HG03025 (cell line): ENCODE measurements at regions not wholly inside any gene's neighbourhood (a gene's known extent, or its start where the extent isn't known, plus 50 kb on each side); places are given as distances from the start of the nearest gene placed in this dataset.

Source experiments
- ATAC-seq: cut with Tn5 transposase; IDR thresholded peaks from one replicate; pipeline ENCODE4 v1.9.1; 2021; ENCODE audit warnings: mild to moderate bottlenecking, moderate library complexity; ENCODE audit not compliant: unreplicated experiment, low FRiP score

DNA sequence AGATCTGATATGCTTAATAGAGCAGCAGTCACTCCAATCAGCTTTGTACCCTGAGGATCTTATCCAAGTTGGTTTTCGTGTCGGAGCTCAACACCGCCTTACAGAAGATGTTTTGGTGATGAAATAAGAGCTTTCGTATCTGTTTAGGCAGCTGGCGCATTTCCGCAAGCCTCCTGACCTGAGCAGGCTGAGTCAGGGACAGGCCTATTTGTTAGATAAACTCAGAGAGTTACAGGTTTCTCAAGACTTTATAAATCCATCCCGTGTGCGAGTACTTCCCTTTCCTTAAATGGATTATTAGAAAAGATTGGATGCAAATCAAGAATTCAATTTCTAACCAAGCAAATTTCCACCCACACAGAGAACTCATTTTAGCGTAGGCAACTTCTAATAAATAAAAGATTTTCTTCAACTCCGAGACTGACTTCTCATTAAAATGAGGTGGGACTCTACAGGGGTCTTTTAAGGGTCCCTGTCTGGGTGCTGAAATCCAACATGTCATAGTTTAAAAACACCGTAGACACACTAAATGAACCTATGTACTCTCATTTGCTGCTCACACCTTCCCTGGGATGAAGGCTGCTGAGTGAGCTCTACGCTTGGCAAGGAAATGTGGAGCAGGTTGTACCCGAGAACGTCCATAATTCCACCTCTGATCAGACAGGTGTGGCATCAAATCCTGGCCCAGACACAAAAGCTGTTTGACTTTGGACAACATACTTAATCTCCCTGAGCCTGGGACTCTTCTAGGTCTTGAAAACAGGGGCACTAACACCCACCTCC, 106.9 kb upstream of the F3 start:
- no peak for ATAC-seq

DNA sequence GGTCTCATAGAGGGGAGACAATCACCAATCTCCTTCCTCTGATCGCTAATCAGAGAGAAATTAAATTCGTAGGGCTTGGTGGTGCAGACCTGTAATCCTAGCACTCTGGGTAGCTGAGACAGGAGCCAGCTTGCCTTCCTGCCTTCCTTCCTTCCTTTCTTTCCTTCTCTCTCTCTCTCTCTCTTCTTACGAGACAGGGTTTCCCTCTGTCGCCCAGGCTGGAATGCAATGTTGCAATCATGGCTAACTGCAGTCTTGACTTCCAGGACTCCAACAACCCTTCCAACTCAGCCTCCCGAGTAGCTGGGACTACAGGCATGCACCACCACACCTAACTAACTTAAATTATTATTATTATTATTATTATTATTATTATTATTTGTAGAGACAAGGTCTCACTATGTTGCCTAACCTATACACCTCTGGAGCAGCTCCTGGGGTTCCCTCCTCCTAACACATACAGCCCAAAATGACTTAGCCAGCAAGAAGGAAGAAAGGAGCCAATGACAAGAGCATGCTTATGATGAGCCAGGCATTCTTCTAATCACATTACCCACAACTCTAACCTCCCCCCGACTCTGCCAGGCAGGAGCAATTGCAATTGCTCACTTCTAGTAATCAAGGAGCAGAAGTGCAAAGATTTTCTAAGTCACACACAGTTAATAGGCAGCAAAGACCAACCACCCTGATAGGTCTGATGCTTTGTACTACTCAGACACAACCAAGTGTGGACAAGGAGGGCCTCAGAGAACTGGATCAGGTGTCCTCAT, 105.4 kb upstream of the F3 start:
- ATAC-seq = no peak

GRCh38 chr1:94646141-94646643, 104.6 kb upstream of the F3 start:
- ATAC-seq = no peak

DNA sequence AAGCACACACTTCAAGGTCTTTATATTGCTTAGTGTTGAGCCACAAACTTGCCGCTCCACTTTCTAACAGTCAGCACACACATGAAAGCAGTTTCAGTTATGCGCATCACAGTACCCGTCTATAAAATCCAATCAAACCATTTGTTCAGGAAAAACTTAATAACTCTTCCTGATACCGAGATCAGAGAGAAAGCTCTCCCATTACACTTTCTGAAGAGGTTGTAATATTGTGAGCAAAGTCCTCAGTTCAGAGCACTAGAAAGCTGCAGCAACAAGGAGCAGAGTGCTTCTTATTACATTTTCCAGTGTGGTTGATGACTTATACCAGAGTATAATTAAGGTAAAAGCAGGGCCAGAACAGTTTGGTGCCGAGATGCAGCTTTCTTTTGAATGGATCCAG, 102.8 kb upstream of the F3 start:
- no peak for ATAC-seq

DNA sequence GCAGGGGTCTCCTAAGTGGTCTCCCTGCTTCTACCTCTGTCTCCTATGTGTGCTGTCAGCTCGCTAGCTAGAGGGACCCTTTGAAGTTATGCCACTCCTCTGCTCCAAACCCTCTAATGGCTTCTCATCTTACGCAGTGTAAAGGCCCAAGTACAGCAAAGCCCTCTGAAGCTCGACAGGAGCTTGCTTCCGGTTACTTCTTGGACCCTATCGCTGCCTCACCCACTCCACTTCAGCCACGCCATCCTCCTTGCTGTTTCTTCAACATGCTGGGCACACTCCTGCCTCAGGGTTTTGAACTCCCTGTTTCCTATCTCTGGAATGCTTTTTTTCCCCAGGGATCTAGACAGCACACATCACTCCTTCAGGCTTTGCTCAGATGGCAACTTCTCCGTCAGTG, 102.3 kb upstream of the F3 start:
- no peak for ATAC-seq

DNA sequence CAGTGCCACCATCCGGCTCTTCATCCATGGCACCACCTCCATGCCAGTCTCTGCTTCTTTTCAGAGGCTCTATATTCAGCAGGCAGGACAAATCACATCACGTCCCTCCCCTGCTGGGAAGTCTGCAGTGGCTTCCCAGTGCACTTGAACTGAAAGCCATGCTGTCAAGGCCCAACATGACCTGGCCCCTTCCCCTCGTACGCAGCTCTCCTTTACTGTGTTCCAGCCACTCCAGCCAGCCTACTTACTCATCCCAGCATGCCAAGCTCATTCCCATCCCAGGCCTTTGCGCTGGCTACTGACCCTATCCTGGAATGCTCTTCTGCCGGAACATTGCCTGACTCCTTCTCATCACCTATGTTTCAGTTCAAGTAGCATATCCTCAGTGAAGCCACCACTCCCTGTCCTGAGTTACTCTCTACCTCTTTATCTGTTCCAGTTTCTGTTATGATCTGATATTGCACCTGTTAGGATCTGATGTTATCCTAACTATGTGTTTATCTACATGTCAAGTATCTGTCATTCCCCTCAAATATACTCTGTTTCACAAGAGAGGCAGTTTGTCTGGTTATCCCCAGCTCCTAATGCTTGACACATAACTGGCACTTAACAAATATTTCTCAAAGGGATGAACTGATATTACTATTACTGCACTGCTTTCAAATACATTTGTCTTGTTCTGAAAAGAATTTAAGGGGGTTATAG, 101.2 kb upstream of the F3 start:
- ATAC-seq = no peak

- ATAC-seq = no peak
Measured at GRCh38 chr1:94641990-94642389, 100.4 kb upstream of the F3 start.

DNA sequence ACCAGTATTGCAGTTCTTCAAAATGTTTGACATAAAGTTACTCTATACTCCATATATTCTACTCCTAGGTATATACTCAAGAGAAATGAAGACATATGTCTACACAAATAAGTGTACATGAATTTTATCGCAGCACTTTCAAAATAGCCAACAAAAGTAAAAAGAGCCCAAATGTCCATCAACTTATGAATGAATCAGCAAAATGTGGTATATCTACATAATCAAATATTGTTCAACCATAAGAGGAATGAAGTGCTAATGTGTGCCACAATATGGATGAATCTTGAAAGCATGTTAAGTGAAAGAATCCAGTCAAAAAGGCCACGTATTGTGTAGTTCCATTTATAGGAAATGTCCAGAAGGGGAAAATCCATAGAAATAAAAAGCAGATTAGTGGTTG, 98.6 kb upstream of the F3 start:
- no peak for ATAC-seq

GRCh38 chr1:94637121-94637520, 95.6 kb upstream of the F3 start:
- ATAC-seq = no peak

DNA sequence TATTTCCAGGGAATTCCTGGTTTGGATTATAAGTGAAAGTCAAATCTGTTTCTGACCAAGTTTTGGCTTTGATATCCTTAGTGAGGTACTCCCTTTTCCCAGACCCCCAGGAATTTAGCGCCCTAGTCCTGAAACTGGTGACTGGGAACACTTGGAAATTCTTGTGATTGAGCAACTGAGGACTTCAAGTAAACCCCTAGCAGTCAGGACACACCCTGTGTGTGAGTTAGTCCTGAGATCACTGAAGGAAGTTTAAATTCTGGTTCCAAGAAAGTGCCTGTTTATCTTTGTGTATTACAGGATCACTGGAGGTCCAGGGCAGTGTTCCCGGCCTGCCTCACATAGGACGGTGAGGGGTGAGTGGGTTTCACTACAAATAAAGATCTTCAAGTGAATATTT, 95.1 kb upstream of the F3 start:
- no peak for ATAC-seq

DNA sequence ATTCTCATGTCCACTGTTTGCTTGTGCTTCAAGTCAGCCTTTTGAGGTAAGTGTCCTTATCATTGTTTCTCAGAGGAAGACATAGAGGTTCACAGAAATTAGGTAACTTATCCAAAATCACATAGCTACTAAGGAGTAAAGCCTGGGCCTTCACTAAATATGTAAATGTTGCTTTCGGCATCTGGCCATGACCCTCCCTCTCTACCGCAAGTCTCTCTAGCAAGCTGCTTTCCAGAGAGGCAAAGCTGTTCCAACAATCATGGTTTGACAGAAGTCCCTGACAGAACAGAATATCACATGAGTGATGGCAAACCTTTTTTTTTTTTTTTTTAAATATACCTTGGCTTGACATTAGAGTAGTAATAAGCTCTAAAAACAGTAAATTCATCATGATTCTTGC, 94.5 kb upstream of the F3 start:
- ATAC-seq = no peak

GRCh38 chr1:94634977-94635416, 93.4 kb upstream of the F3 start:
- no peak for ATAC-seq

GRCh38 chr1:94633051-94633450, 91.5 kb upstream of the F3 start:
- no peak for ATAC-seq

DNA sequence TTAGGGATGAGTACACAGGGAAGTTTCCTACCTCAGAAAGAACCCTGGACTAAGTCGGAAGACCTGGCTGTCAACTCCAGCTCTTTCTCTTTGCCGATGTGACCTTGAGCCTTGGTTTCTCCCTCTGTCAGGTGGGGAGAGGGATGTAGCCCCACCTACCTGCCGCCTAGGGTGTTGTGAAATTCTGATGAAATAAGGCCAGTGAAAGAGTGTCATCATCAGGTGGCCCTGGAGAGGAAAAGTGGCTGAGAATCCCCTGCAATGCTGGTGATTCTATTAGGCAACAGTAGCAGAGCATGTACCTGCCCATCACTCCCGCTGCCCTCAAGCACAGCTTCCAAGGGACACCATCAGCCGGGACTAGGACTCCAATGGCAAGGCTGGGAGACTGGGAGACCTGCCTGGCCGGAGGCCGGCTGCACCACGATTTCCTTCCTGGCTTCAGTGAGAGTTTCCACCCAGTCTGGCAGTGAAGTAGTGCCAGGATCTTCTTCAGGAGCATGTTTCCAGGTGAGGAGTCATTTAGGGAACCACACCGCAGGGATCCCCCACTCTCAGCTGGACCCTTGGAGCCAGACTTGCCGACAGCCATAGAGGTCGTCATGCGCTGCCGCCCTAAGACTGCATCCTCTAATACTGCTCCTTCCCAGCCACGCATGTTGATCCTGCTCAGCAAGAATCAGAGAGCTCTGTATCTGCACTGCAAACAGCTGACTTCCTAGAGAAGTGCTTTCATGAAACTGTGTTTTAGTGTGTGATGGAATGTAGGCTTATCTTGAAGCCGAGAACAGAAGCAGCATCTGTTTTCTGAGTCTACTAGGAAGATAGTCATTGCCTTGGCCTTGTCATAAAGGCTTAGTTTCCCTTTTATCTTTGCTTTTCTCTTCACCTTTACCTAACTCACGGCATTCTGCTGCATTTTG, 88.0 kb upstream of the F3 start:
- ATAC-seq = no peak

DNA sequence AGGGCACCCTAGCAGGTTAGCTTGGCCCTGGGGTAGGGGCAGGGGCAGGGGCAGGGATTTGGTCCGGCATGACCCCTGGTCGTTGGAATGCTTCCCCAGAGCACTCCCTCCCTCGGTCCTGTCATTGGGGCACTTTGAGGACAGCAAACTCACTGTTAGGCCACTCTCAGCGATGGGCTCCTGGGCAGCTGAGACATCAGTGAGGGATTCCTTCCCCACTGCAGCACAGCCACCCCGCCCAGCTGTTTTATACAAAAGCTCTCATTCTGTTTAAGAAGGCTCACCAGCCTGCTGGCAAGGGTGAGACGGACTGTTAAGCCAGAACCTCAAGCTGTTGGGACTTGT, 86.9 kb upstream of the F3 start:
- no peak for ATAC-seq

DNA sequence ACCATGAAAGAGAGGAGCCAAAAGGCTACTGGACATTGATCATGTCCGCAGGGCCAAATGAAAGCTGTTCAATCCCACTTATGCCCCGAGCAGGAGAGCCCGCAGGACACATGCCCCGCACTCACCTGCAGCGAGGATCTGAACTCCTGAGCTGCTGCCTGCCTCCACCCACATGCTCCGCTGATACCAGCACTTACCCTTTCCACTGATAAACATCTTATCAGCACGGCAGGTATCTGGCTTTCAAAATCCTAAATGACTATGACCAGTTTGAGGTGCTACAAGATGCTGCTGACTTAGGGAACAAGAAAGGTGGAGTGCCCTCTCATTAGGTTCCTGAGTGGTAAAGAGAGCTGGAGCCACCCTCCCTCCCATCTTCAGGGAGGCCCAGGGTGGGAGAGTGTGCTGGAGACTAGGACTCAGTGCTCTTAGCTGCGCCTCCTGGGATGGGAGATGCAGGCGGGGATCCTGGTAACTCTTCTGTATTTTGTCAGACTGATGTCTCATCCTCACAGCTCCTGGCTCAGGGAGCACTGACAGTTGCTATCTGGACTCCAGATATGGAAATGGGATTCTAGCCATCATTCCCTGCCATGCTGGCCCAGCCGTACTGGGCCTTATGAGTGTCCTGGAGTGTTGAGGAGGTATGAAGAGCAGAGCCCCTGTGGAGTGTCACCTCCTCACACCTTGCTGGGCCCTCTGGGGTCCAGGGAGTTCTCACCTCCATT, 86.4 kb upstream of the F3 start:
- no peak for ATAC-seq

DNA sequence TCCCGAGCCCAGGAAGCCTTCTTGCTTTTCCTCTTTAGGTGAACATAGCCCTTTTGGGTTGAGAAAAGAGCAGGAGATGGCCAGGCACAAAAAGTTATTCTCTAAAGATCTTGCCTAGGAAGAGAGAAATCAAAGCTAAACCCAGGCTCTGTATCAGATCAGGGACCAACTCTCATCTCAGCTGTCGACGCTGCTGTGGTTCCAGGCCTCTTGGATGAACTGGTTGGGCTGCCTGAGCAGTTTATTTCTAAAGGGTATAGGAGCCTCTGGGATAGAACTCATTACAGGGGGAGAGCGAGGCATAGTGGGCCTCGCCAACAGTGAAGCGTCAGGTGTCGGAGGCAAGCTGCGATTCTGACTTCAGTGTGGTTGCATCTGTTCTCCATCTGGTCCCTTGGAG, 82.6 kb upstream of the F3 start:
- ATAC-seq = no peak

GRCh38 chr1:94623560-94624148, 82.1 kb upstream of the F3 start:
- no peak for ATAC-seq

DNA sequence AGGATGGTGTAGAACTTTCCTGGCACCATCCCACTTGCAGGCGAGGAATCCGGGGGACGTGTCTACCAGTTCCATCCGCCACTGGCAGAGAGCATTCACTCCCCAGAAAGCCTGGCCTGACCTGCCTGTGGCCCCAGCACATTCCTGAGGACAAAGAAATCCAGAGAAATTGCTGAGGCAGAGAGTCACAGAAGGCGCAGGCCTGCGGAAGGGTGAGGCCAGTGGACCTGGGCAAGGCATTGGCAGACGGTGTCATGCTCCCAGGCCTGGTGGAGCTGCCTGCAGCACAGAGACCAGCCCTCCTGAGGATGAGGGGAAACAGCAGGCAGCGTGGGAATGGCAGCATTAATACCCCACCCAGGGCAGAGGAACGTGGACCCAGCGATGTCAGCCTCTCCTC, 81.2 kb upstream of the F3 start:
- ATAC-seq = no peak
